Activated naive CD4-positive, alpha-beta T cell treated with anti-CD3 and anti-CD28 coated beads for 36 hours (primary cell): ENCODE measurements at regions not wholly inside any gene's neighbourhood (a gene's known extent, or its start where the extent isn't known, plus 50 kb on each side); places are given as distances from the start of the nearest gene placed in this dataset.

Experiments used
- CTCF ChIA-PET: fragments of 350-600 bp; sonication (Branson Sonifier 250); formaldehyde crosslinking; loops from one replicate; lab custom pipeline; 2021; ENCODE audit warnings: antibody characterized with exemption; lab: Charles Lee
- DNase-seq: peaks from one replicate; pipeline ENCODE4 v3.0.0-alpha.2; 2020
- H3K27ac Mint-ChIP-seq: one replicate; pipeline ENCODE4 v1.8.0; 2021; ENCODE audit warnings: mild to moderate bottlenecking, mixed read lengths
- H3K27me3 Mint-ChIP-seq: one replicate; pipeline ENCODE4 v1.8.0; 2021; ENCODE audit warnings: low read depth, mixed read lengths
- H3K36me3 Mint-ChIP-seq: one replicate; pipeline ENCODE4 v1.8.0; 2021; ENCODE audit warnings: low read depth, mixed read lengths
- H3K4me1 Mint-ChIP-seq: one replicate; pipeline ENCODE4 v1.8.0; 2021; ENCODE audit warnings: low read depth, mixed read lengths
- H3K4me3 Mint-ChIP-seq: one replicate; pipeline ENCODE4 v1.8.0; 2021; ENCODE audit warnings: mild to moderate bottlenecking, moderate library complexity, mixed read lengths
- H3K9me3 Mint-ChIP-seq: one replicate; pipeline ENCODE4 v1.8.0; 2021; ENCODE audit warnings: mixed read lengths
- intact Hi-C: fragments of 100-400 bp; cut with micrococcal nuclease; formaldehyde crosslinking; loops from one replicate; pipeline ENCODE4 v1.15.1; 2023

GRCh38 chr1:38744452-38745350 lies 114.9 kb downstream of the RRAGC start:
- Mint-ChIP-seq H3K9me3 (no peaks in the 10 kb centered on the region), H3K4me1 (peaks cover 7% of the 10 kb centered on the region), H3K4me3 (no peak overlapping the region), H3K27ac (no peak overlapping the region), H3K36me3 (no peaks in the 10 kb centered on the region), H3K27me3 (no peaks in the 10 kb centered on the region)
- DNase-seq = no peak
- intact Hi-C loops = no loop called here
- CTCF ChIA-PET = no interaction called here

- Mint-ChIP-seq H3K4me1 (peaks cover 7% of the 10 kb centered on the region), H3K4me3 (no peak overlapping the region), H3K9me3 (no peaks in the 10 kb centered on the region), H3K27ac (no peak overlapping the region), H3K27me3 (no peaks in the 10 kb centered on the region), H3K36me3 (no peaks in the 10 kb centered on the region)
- intact Hi-C loops = no loop called here
- DNase-seq = no peak
- CTCF ChIA-PET = no interaction called here
Measured at GRCh38 chr1:38743184-38743583, 116.4 kb downstream of the RRAGC start.

GRCh38 chr1:38741341-38741740 lies 118.2 kb downstream of the RRAGC start:
- H3K4me3 Mint-ChIP-seq = no peak overlapping the region
- intact Hi-C loops = no loop called here
- CTCF ChIA-PET = interaction anchor here (0.6 to 1.0 kb wide), 2 partner anchors 35 to 140 kb away, joined by 3 read pairs; no protein-coding TSS in a partner anchor

GRCh38 chr1:38740487-38740886 lies 119.1 kb downstream of the RRAGC start:
- CTCF ChIA-PET = interaction anchor here (1.0 kb wide), 1 partner anchor 34 kb away, joined by 3 read pairs; no protein-coding TSS in a partner anchor
- no peaks in the 10 kb centered on the region for H3K27me3 Mint-ChIP-seq
- H3K27ac Mint-ChIP-seq = no peak overlapping the region
- no peaks in the 10 kb centered on the region for H3K4me1 Mint-ChIP-seq
- no peak overlapping the region for H3K4me3 Mint-ChIP-seq
- H3K9me3 Mint-ChIP-seq = no peaks in the 10 kb centered on the region
- H3K36me3 Mint-ChIP-seq = no peaks in the 10 kb centered on the region
- intact Hi-C loops = no loop called here
- DNase-seq = no peak

More at GRCh38 chr1:38741341-38741740, 118.2 kb downstream of the RRAGC start:
- no peak overlapping the region for H3K27ac Mint-ChIP-seq
- H3K27me3 Mint-ChIP-seq = no peaks in the 10 kb centered on the region
- no peaks in the 10 kb centered on the region for H3K9me3 Mint-ChIP-seq
- peaks cover 2% of the 10 kb centered on the region for H3K4me1 Mint-ChIP-seq
- no peak for DNase-seq
- no peaks in the 10 kb centered on the region for H3K36me3 Mint-ChIP-seq

GRCh38 chr1:38738207-38738606 lies 121.4 kb downstream of the RRAGC start:
- no peaks in the 10 kb centered on the region for H3K9me3 Mint-ChIP-seq
- no peak for DNase-seq
- CTCF ChIA-PET = no interaction called here
- intact Hi-C loops = no loop called here
- no peaks in the 10 kb centered on the region for H3K36me3 Mint-ChIP-seq
- H3K27me3 Mint-ChIP-seq = peaks cover 8% of the 10 kb centered on the region
- H3K27ac Mint-ChIP-seq = no peak overlapping the region
- no peaks in the 10 kb centered on the region for H3K4me1 Mint-ChIP-seq
- no peak overlapping the region for H3K4me3 Mint-ChIP-seq

- H3K9me3 Mint-ChIP-seq = no peaks in the 10 kb centered on the region
- no peak for DNase-seq
- H3K36me3 Mint-ChIP-seq = no peaks in the 10 kb centered on the region
- intact Hi-C loops = no loop called here
- no peaks in the 10 kb centered on the region for H3K4me1 Mint-ChIP-seq
- peaks cover 17% of the 10 kb centered on the region for H3K27me3 Mint-ChIP-seq
- no peak overlapping the region for H3K27ac Mint-ChIP-seq
- CTCF ChIA-PET = no interaction called here
- H3K4me3 Mint-ChIP-seq = no peak overlapping the region
Measured at GRCh38 chr1:38736399-38736798, 123.2 kb downstream of the RRAGC start.

- DNase-seq = no peak
- H3K27ac Mint-ChIP-seq = no peak overlapping the region
- H3K9me3 Mint-ChIP-seq = no peaks in the 10 kb centered on the region
- no peak overlapping the region for H3K4me3 Mint-ChIP-seq
- intact Hi-C loops = no loop called here
- H3K36me3 Mint-ChIP-seq = no peaks in the 10 kb centered on the region
- CTCF ChIA-PET = interaction anchor here (0.6 kb wide), 1 partner anchor 230 kb away, joined by 4 read pairs; no protein-coding TSS in a partner anchor
- H3K27me3 Mint-ChIP-seq = peaks cover 21% of the 10 kb centered on the region
- no peaks in the 10 kb centered on the region for H3K4me1 Mint-ChIP-seq
Measured at GRCh38 chr1:38735651-38736161, 123.9 kb downstream of the RRAGC start.

GRCh38 chr1:38733761-38734160 lies 125.8 kb downstream of the RRAGC start:
- Mint-ChIP-seq H3K4me1 (no peaks in the 10 kb centered on the region), H3K4me3 (no peak overlapping the region), H3K27ac (no peak overlapping the region), H3K9me3 (no peaks in the 10 kb centered on the region), H3K36me3 (no peaks in the 10 kb centered on the region), H3K27me3 (peaks cover 32% of the 10 kb centered on the region)
- intact Hi-C loops = no loop called here
- no peak for DNase-seq
- CTCF ChIA-PET = no interaction called here

- DNase-seq = no peak
- H3K27ac Mint-ChIP-seq = no peak overlapping the region
- peaks cover 59% of the 10 kb centered on the region for H3K27me3 Mint-ChIP-seq
- intact Hi-C loops = no loop called here
- H3K4me1 Mint-ChIP-seq = no peaks in the 10 kb centered on the region
- CTCF ChIA-PET = no interaction called here
- H3K36me3 Mint-ChIP-seq = no peaks in the 10 kb centered on the region
- no peak overlapping the region for H3K4me3 Mint-ChIP-seq
- no peaks in the 10 kb centered on the region for H3K9me3 Mint-ChIP-seq
Measured at GRCh38 chr1:38730511-38731397, 128.8 kb downstream of the RRAGC start.

GRCh38 chr1:38728585-38728908 lies 131.0 kb downstream of the RRAGC start:
- H3K36me3 Mint-ChIP-seq = no peaks in the 10 kb centered on the region
- peaks cover 59% of the 10 kb centered on the region for H3K27me3 Mint-ChIP-seq
- DNase-seq = no peak
- no peak overlapping the region for H3K4me3 Mint-ChIP-seq
- H3K4me1 Mint-ChIP-seq = no peaks in the 10 kb centered on the region
- no peaks in the 10 kb centered on the region for H3K9me3 Mint-ChIP-seq
- intact Hi-C loops = loop anchor here (10.0 kb wide), 1 partner anchor 366 kb away; no protein-coding TSS in a partner anchor
- CTCF ChIA-PET = no interaction called here
- no peak overlapping the region for H3K27ac Mint-ChIP-seq

- Mint-ChIP-seq H3K27me3 (peaks cover 64% of the 10 kb centered on the region), H3K27ac (no peak overlapping the region), H3K4me1 (no peaks in the 10 kb centered on the region), H3K4me3 (no peak overlapping the region), H3K9me3 (no peaks in the 10 kb centered on the region), H3K36me3 (no peaks in the 10 kb centered on the region)
- CTCF ChIA-PET = interaction anchor here (0.6 to 0.8 kb wide), 2 partner anchors 76 to 724 kb away, joined by 4 read pairs; no protein-coding TSS in a partner anchor
- intact Hi-C loops = loop anchor here (10.0 kb wide), 1 partner anchor 367 kb away; no protein-coding TSS in a partner anchor
- DNase-seq = peak; percentile 14
Measured at GRCh38 chr1:38727684-38728584, 131.6 kb downstream of the RRAGC start.
